AG09319 (cell line): ENCODE measurements at regions not wholly inside any gene's neighbourhood (a gene's known extent, or its start where the extent isn't known, plus 50 kb on each side); places are given as distances from the start of the nearest gene placed in this dataset.

ENCODE experiments used
- DNase-seq: peaks from one replicate; pipeline ENCODE4 v3.0.0-alpha.2; 2010; ENCODE audit warnings: low read depth; ENCODE audit errors: extremely low read depth
- TF ChIP-seq, protein P1 (sequence below): IDR thresholded peaks from 2 replicates; pipeline ENCODE4 v1.5.1; 2011; ENCODE audit warnings: low read depth, mild to moderate bottlenecking, inconsistent platforms, low read length, moderate library complexity

GRCh38 chr11:103636232-103636631, 400.2 kb upstream of the DDI1 start:
- TF ChIP-seq, protein P1, sequence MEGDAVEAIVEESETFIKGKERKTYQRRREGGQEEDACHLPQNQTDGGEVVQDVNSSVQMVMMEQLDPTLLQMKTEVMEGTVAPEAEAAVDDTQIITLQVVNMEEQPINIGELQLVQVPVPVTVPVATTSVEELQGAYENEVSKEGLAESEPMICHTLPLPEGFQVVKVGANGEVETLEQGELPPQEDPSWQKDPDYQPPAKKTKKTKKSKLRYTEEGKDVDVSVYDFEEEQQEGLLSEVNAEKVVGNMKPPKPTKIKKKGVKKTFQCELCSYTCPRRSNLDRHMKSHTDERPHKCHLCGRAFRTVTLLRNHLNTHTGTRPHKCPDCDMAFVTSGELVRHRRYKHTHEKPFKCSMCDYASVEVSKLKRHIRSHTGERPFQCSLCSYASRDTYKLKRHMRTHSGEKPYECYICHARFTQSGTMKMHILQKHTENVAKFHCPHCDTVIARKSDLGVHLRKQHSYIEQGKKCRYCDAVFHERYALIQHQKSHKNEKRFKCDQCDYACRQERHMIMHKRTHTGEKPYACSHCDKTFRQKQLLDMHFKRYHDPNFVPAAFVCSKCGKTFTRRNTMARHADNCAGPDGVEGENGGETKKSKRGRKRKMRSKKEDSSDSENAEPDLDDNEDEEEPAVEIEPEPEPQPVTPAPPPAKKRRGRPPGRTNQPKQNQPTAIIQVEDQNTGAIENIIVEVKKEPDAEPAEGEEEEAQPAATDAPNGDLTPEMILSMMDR: no peak
- DNase-seq: no peak

GRCh38 chr11:103637295-103637694, 399.1 kb upstream of the DDI1 start:
- TF ChIP-seq, protein P1: no peak
- DNase-seq: no peak

GRCh38 chr11:103637831-103638230, 398.6 kb upstream of the DDI1 start:
- TF ChIP-seq, protein P1: no peak
- no peak for DNase-seq

DNA sequence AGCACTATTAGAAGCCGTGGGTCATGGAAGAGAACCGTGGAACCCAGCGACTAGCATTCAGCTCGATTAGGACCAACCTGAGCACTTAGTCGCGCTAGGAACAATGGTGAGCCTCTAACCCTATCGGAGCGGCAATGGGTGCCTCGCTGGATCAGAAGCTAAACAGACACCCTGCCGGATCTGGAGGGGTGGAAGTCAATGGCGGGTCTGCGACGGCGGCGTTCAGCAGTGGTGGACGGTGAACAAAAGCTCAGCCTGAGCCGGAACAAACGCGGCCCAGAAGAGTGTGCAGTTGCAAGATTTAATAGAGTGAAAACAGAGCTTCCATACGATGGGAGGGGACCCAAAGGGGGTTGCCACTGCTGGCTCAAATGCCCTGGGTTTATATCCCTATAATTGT, 391.8 kb upstream of the DDI1 start:
- TF ChIP-seq, protein P1: no peak
- DNase-seq: no peak

- no peak for DNase-seq
- TF ChIP-seq, protein P1: no peak
Measured at GRCh38 chr11:103648054-103648453, 388.4 kb upstream of the DDI1 start.

DNA sequence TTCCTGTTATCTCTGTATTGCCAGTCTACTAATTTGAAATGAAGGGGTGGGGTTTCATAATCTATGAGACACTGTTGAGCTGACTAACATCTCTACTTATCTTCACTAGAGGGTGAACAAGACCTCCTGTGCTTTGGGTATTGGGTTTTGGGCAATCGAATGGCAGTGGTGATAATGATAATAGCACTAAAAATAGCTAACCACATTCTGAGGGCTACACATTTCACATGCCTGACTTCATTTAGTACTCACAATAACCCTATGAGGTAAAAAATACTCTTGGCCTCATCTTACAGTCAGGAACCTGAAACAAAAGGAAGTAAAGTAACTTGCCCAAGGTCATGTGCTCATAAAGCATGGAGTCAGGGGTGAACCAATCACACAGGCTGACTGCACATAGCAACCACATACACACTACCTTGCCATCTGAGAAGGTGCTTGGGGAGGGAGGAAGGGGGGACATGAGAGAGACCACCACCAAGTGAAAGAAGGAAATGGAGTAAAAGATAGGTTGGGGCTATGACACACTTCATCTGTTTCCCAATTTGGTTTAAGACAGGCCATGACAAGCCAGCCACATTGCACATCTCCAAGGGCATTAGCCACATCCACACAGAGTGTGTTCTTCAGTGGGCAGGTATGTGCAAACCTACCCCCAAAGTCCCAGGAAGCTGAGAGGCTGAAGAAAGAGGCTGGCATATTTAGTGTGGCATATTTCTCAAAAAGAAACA, 387.6 kb upstream of the DDI1 start:
- peak; percentile 16 for DNase-seq
- TF ChIP-seq, protein P1: no peak

GRCh38 chr11:103649401-103649895, 387.0 kb upstream of the DDI1 start:
- TF ChIP-seq, protein P1: no peak
- no peak for DNase-seq
